ENCODE measurements at regions not wholly inside any gene's neighbourhood (a gene's known extent, or its start where the extent isn't known, plus 50 kb on each side); places are given as distances from the start of the nearest gene placed in this dataset.
"Not testable (repeated sequence)": the region's sequence is repeated elsewhere in the genome, so short reads cannot be mapped to it uniquely, and the experiment has no call there.

DNA sequence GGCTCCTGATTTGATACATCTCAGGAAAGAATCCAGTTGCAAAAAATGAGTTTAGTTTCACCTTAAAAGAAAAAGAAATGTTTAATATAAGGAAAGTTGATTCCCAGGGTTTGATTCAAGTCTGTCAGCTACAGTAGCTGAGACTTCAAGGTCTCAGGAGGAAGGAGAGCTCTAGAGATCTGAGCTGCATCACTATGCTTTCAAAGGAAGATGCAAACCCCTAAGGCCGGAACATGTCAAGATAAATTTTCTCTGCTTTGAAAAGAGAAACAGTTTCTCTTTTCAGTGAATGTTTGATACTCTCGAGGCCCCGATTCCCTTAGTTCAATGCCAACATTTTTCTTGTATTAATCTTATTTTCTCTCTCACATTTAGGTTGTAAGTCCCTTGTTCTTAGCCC is 128.6 kb downstream of the RGPD3 start:
- no peak for DNase-seq (ENCODE audit: low read depth in 2 of 3, low spot score in 2 of 3)

DNA sequence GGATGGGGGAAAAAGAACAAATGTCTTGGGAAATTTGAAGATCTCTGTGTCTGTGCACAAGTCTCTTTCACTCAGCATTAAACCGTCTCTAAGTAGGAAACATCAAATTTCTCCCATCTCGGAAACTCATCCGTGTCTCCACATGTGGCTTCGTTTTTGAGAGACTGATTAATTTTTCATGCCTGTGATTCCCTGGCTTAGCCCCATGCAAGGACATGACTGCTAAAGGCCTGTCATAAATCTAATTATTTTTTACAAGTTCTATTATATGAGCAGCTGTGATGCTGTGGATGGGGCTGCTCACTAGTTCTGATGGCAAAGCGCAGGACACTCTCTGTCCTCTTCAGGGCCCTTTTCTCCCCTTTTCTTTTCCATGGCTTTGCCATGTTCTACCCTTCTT is 129.1 kb downstream of the RGPD3 start:
- no peak for DNase-seq (ENCODE audit: low read depth in 2 of 3, low spot score in 2 of 3)

DNA sequence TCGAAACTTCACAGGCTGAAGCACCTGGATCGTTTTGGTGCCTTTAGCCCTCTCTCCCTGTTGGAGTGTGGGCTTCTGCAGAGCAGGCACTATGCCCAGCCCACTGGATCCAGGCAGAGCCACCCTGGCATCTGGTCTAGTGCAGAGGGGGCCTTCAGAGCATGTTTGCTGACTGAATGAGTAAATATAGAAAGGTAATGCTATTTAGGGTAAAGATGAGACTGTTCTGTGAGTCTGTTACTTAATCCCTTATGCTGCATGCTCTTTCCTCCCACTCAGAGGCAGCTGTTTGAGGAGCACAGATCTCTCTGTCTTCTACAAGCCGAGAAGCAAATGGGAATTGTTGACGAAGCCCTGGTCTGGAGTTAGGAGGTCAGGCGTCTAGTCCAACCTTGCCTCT is 130.2 kb downstream of the RGPD3 start:
- DNase-seq (ENCODE audit: low read depth in 2 of 3, low spot score in 2 of 3), result no peak

DNA sequence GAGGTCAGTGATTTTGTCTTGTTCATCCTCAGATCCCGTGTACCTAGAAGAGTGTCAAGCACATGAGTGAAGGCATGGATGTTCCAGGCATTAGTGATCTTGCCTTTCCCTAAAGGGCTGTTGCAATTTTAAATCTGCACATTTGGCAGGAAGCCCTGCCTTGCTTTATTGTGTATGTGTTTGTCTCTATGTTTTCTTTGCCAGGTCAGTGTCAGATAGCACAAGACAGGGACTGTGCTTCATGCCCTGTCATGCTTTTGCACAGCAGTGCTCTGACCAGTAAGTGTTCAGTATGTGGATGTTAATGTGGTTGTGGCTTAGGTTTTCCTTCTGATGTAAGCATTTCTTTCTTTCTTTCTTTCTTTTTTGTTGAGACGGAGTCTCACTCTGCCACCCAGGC is 131.5 kb downstream of the RGPD3 start:
- DNase-seq (ENCODE audit: low read depth in 2 of 3, low spot score in 2 of 3), result no peak

DNA sequence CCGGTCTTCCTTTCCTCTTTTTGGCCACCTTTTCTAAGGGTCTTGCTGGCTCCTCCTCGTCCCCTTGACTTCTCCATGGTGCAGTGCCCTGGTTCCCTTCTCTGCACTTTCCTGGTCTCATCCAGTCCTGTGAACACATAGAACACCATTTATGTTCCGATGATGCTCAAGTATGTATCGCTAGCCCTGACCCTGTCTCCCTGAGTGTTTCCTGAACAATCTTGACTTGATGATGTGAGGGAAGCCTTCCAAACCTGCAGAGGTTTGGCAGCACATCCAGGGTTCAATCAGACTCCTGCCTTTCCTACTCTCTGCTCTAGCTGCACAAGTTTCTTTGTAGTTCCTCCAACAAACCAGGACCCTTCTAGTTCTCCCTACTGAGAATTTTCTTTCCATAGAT is 132.1 kb downstream of the RGPD3 start:
- DNase-seq (ENCODE audit: low read depth in 2 of 3, low spot score in 2 of 3), result no peak

DNA sequence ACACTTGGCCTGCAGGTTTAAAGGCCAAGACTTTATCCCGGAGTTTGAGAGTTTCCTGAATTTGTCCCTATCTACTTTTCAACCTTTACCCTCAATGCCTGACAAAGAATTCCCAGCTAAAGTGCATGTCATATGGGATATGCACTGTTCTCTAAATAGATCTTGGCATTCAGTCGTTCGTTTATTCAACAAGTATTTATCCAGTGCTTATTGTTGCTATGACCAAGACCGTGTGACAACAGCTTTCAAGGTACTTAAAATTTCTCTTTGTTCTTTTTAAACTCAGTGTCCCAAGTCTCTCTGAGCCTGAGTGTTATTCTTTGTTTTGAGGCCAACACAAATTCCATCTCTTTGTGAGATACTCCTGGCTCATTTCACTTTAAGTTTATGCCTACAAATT is 133.4 kb downstream of the RGPD3 start:
- DNase-seq (ENCODE audit: low read depth in 2 of 3, low spot score in 2 of 3), result no peak

DNA sequence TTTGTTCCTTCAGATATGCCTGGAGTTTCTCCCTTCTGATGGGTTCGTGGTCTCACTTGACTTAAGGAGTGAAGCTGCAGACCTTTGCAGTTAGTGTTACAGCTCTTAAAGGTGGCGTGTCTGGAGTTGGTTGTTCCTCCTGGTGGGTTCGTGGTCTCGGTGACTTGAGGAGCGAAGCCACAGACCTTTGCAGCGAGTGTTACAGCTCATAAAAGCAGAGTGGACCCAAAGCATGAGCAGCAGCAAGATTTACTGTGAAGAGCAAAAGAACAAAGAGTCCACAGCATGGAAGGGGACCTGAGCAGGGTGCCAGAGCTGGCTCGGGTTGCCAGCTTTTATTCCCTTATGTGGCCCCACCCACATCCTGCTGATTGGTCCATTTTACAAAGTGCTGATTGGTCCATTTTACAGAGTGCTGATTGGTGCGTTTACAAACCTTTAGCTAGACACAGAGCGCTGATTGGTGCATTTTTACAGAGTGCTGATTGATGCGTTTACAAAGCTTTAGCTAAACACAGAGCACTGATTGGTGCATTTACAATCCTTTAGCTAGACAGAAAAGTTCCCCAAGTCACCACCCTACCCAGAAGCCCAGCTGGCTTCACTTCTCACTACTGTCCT is 134.8 kb downstream of the RGPD3 start:
- DNase-seq (ENCODE audit: low read depth in 2 of 3, low spot score in 2 of 3), result not testable (repeated sequence)

DNA sequence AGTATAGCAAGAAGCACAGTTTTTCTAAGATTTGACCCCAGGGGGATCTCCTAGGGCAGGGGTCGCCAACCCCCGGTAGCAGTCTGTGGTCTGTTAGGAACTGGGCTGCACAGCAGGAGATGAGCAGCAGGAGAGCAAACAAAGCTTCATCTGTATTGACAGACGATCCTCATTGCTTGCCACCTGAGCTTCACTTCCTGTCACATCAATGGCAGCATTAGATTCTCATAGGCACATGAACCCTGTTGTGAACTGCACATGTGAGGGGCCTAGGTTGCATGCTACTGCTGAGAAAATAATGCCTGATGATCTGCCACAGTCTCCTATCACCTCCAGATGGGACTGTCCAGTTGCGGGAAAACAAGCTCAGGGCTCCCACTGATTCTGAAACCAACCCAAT is 136.2 kb downstream of the RGPD3 start:
- DNase-seq (ENCODE audit: low read depth in 2 of 3, low spot score in 2 of 3), result no peak

DNA sequence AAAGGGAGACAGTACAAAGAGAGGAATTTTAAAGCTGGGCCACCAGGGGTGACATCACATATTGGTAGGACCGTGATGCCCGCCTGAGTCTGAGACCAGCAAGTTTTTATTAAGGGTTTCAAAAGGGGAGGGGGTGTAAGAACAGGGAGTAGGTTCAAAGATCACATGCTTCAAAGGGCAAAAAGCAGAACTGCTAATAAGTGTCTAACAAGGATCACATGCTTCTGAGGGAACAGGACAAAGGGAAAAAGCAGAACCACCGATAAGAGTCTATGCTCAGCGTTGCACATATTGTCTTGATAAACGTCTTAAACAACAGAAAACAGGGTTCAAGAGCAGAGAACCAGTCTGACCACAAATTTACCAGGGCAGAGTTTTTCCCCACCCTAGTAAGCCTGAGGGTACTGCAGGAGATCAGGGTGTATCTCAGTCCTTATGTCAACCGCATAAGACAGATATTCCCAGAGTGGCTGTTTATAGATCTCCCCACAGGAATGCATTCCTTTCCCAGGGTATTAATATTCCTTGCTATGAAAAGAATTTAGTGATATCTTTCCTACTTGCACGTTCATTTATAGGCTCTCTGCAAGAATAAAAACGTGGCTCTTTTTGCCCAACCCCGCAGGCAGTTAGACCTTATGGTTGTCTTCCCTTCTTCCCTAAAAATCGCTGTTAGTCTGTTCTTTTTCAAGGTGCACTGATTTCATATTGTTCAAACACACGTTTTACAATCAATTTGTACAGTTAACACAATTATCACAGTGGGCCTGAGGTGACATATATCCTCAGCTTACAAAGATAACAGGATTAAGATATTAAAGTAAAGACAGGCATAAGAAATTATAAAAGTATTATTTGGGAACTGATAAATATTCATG is 136.5 kb upstream of the UXS1 start:
- peak in 1 of 3 donors; percentile 61 for DNase-seq (ENCODE audit: low read depth in 2 of 3, low spot score in 2 of 3)

DNA sequence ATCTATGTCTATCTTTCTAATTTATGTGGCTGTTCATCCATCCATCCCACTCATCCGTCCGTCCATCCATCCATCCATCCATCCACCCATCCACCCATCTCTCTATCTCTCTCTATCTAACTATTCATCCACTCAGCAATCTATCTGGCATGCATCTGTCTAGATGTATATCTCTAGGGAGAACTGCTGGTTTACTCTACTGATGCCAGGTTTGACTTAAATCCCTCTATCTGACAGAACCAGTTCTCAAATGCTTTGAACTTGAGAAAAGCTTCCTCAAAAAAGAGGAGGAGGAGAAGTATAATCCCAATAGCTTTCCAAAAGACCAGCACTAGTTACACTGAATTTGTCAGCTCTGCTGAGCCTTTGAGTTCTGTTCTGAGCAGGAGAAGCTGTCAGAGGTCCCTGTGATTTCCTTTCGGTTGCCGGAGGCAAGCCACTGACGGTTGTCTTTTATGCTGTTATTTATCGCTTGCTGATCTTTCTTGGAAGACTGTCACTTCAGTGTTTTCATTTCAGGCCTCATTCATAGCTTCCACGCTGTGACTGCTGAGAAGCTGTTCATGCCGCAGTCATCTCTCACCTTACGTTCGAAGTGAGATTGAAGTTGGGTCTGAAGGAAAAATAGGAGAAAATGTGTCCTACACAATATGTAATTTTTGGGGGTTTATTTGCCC is 129.4 kb upstream of the UXS1 start:
- DNase-seq (ENCODE audit: low read depth in 2 of 3, low spot score in 2 of 3), result no peak

DNA sequence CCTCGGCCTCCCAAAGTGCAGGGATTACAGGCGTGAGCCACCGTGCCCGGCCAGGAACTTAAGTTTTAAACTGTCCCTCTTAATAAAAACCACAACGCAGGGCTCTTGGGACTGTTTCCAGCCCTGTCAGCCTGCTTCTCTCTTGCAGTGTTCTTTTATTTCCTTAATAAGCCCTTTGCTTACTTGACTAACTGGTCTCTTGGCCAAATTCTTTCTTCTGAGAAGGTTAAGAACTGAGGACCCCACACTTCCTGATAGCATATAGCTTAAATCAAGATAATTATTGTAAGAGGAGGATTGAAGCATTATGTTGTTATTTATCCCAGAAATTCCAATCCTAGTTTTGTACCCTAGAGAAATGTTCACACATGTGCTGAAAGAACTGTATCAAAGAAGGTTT is 128.2 kb upstream of the UXS1 start:
- DNase-seq (ENCODE audit: low read depth in 2 of 3, low spot score in 2 of 3), result no peak

DNA sequence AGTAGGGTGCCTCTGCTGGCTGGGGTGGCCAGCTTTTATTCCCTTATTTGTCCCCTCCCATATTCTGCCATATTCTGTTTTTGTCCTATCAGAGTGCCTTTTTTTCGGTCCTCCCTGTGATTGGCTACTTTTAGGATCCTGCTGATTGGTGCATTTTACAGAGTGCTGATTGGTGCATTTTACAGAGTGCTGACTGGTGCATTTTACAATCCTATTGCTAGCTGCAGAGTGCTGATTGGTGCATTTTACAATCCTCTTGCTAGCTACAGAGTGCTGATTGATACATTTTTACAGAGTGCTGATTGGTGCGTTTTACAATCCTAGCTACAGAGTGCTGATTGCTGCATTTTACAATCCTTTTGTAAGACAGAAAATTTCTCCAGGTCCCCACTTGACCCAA is 126.3 kb upstream of the UXS1 start:
- not testable (repeated sequence) for DNase-seq (ENCODE audit: low read depth in 2 of 3, low spot score in 2 of 3)

DNA sequence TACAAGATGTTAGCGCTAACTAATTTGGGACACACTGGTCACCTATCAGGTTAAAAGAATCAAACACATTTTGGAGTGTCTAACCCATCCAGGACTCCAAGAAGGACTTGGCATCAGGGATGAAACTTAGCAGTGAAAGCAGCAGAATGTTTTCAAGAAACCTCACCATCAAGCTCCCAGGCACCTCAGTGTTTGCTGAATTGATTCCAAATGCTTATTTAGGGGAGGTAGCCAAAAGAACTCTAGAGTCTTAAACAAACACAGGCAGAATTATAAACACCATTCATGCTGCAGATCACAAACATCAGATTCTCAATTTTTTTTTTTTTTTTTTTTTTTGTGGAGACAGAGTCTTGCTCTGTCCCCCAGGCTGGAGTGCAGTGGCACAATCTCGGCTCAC is 122.8 kb upstream of the UXS1 start:
- no peak for DNase-seq (ENCODE audit: low read depth in 2 of 3, low spot score in 2 of 3)

DNA sequence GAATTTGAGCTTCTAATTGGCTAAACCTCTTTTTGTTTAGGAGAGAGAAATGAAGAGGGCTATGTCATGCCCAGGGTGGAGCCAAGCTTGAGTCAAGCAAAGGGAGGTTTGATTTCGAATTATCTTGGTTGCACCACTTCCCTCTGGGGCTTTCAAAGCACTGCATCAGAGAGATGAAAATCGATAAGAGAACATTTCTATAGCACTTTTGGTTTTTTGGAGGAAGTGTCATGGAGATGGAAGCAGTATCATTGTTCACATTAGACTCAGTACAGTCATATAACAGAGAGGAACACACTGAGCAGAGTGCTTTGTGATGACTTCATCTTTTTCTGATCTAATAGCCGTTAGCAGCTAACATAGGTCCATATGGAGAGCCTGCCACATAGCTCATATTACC is 120.3 kb upstream of the UXS1 start:
- DNase-seq (ENCODE audit: low read depth in 2 of 3, low spot score in 2 of 3), result peak in 2 of 3 donors; percentile 27 to 80

DNA sequence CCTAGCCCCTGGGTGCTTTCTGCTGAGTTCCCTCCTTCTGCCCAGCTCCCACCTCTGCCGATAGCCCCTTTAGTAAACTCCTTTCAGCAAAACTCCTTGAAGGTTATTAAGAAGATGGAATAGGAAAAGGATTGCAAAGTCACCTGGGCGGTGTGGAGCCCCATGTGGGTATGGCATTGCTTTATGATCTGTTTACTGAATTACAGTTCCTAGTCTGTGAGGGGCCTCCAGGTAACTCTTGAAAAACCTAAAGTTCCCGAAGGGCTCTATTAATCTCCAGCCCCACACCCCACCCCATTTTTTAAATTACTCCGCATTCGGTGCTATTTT is 116.9 kb upstream of the UXS1 start:
- no peak for DNase-seq (ENCODE audit: low read depth in 2 of 3, low spot score in 2 of 3)

DNA sequence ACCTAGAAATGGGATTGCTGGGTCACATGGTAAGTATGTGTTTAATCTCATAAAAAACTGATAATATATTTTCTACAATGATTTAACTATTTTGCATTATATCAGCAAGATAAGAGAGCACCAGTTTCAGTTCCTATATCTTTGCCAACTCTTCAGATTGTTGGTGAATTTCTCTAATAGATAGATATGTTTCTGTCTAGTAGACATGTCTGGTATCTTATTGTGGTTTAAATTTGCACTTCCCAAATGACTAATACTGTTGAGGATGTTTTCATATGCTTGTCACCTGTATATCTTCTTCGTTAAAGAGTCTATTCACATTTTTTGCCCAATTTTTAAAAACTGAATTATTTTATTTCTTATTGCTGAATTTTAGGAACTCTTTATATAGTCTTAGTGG is 113.8 kb upstream of the UXS1 start:
- DNase-seq (ENCODE audit: low read depth in 2 of 3, low spot score in 2 of 3), result no peak

DNA sequence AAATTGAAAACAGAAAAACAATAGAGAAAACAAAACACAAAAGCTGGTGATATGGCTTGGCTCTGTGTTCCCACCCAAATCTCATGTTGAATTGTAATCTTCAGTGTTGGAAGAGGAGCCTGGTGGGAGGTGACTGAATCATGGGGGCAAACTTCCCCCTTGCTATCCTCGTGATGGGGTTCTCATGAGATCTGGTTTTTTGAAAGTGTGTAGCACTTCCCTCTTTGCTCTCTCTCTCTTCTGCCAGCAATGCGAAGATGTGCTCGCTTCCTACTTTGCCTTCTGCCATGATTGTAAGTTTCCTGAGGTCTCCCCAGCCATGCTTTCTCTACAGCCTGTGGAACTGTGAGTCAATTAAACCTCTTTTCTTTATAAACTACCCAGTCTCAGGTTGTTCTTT is 112.3 kb upstream of the UXS1 start:
- DNase-seq (ENCODE audit: low read depth in 2 of 3, low spot score in 2 of 3), result no peak

DNA sequence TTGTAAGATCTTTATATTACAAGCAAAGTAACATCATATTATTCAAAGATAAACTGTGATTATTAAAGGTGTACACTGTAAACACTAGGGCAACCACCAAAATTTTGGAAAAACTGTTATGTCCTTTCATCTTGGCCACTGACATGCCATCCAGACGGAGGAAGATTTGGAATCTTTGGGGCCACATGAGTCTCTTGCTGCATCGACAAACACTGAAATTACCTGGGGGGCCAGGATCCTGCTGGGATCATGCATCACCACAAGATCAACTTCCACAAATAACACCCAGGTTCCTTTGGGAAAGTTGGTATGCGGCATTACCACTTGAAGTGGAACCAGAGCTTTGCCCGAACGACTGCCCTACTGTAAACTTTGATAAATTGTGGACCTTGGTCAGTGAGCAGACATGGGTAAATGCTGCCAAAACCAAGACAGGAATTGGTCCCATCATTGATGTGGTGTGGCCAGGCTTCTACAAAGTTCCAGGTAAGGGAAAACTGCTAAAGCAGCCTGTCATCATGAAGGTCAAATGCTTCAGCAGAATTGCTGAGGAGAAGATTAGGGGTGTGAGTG is 110.6 kb upstream of the UXS1 start:
- DNase-seq (ENCODE audit: low read depth in 2 of 3, low spot score in 2 of 3), result no peak

DNA sequence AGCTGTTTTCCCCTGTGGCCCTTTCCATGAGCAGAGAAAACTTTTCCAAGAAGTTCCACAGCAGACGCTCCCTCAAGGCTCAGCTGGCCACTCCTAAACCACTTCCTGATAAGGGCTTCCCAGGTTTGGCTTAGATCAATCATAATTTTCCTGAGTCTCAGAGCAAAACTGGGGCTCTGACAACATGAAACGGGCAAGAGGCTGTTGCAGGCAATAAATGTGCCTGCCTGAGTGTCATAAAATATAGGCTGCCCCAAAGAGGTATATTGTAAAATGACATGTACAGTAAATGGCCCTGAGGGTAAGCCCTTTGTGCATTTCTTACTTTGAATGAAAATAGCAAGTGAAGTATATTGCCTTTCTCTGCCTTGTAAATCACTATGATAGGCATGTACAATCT is 105.6 kb upstream of the UXS1 start:
- no peak for DNase-seq (ENCODE audit: low read depth in 2 of 3, low spot score in 2 of 3)

DNA sequence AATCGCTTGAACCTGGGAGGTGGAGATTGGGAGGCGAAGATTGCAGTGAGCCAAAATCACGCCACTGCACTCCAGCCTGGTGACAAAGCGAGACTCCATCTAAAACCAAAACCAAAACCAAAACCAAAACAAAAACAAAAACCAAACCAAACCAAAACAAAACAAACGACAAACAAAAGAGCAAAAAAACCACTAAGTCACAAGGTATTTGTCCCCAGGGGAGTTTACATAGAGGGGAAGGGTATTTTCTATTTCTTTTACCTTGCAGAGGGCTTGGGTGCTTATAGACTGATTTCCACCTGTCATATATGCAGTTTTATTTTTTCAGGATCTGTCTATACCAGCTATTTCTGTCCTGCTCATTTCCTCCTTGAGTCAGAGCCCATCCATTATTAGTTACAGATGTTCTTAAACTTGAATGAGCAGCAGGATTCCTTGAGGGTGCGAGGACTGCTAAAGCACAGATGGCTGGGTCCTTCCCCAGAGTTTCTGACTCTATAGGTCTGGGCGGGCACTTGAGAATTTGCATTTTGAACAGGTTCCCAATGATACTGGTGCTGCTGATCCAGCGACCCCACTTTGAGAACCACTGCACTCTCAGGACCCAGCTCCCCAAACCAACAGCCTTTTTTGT is 102.2 kb upstream of the UXS1 start:
- DNase-seq (ENCODE audit: low read depth in 2 of 3, low spot score in 2 of 3), result no peak

DNA sequence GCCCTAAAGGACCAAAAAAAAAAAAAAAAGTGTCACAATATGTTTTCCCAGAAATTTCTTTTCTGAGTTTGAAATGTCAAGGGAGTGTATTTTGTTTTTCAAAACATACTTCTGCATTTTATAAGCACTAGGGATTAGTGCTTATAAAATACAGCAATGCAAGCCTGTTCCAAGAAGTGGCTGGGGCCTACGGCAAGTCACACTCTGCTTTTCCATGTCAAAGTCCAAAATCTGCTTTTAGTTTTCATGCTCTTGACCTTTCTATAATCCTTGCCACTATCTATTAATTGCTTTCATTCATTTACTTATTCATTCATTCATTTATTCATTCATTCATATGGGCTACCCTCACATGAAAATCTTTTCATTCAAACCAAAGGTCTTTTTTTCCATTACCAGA is 100.1 kb upstream of the UXS1 start:
- DNase-seq (ENCODE audit: low read depth in 2 of 3, low spot score in 2 of 3), result no peak

All from hematopoietic multipotent progenitor cell (in vitro differentiated cells).